Stimulated activated CD4-positive, alpha-beta T cell treated with anti-CD3 and anti-CD28 coated beads, Interleukin-1b, Interleukin-23, amount 100 ng/mL, for 24 hours (primary cell): ENCODE measurements at regions not wholly inside any gene's neighbourhood (a gene's known extent, or its start where the extent isn't known, plus 50 kb on each side); places are given as distances from the start of the nearest gene placed in this dataset.

Source experiments
- DNase-seq, 4 experiments: peaks; one replicate each; pipeline ENCODE4 v3.0.0-alpha.2; 2020; ENCODE audit warnings: low read depth in 4 of 4, low spot score in 1 of 4

DNA sequence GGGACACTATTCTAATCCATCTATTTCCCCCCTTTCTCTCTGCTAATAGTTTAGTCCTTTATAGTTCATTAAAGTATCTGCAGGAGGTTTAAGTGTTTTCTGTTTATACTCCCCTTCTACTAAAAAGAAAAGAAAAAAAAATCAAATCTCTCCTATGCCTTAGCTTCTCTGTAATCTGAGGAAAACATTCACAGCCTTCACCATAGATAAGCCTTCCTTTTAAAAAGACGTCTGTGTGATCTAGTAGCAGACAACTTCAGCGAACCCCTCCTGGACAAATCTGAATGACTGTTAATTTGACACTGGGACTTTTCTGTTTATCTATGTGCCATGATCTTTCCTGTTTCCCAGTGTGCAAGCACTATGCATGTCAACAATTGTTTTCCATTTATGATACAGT lies 70.4 kb upstream of the CDH19 start:
- DNase-seq, result no peak

DNA sequence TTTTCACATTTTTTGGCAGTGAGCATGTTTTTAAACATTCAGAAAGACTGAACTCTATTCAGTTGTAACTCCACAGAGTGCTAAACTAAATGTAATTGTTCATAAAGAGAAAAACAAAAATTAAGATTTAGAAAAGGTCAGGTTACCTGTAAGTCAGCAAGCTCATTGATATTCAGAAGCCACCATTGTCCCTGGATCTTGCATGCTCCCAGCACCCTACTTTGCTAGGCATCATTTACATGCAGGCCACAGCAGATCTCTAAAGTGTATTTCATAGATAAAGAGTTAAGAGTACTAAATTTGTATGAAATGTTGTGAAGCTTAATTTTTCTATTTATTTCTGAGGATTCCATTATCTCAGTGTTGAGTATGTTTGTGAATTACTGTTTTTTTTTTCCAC lies 64.8 kb upstream of the CDH19 start:
- DNase-seq, result no peak

DNA sequence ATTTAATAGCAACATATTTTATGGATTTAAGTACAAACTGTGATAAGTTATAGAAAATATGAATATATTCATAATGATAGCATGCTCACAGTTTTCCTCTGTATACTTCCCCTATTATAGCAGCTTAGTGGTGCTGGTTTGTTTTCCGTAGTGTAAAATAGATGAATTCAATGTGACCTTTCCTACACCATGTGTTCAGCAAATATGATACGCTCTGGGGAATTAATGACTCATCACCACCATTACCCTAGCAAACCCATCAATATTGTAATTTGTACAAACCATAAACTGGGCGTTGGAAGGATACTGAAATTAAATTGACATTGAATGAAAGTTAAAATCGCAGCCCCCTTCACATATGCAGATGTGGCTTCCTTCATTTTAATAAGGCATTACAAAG lies 58.7 kb upstream of the CDH19 start:
- no peak for DNase-seq

DNA sequence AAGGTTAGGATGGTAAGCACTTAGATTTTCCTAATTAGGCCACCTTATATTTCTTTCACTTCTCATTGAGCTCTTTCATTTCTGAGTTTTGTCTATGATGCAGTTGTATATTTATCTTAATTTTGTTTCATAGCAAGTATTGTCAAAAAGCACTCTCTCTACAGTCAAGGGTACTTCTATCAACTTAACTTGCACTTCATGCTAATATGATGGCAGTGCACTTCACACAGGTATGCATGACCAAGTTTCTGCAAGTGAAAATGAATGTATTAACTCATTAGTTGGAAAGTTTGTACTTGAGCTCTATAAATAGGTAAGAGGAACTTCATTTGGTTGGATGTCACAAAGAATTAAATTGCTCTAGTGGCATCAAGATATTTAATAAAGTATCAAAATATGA lies 51.5 kb upstream of the CDH19 start:
- DNase-seq, result no peak
